Activated B cell treated with CpG ODN at 0.5 μM for 24 hours (primary cell): ENCODE measurements at regions not wholly inside any gene's neighbourhood (a gene's known extent, or its start where the extent isn't known, plus 50 kb on each side); places are given as distances from the start of the nearest gene placed in this dataset.

Source experiments
- ATAC-seq: fragments of 200-7000 bp; cut with Tn5 transposase; one replicate; pipeline ENCODE4 v1.10.0; 2021; ENCODE audit warnings: low read depth, mild to moderate bottlenecking, moderate library complexity
- CTCF ChIA-PET: fragments of 350-600 bp; sonication (Branson Sonifier 250); formaldehyde crosslinking; loops from one replicate; lab custom pipeline; 2021; ENCODE audit warnings: antibody characterized with exemption; lab: Charles Lee
- POLR2A ChIA-PET: fragments of 350-600 bp; sonication (Branson Sonifier 250); formaldehyde crosslinking; loops from one replicate; lab custom pipeline; 2021; ENCODE audit warnings: antibody characterized with exemption; lab: Charles Lee
- DNase-seq: peaks from one replicate; pipeline ENCODE4 v3.0.0; 2022
- H3K27ac Mint-ChIP-seq: one replicate; pipeline ENCODE4 v1.8.0; 2020; ENCODE audit warnings: mixed read lengths
- H3K27me3 Mint-ChIP-seq: one replicate; pipeline ENCODE4 v1.8.0; 2021; ENCODE audit warnings: mixed read lengths
- H3K36me3 Mint-ChIP-seq: one replicate; pipeline ENCODE4 v1.8.0; 2021; ENCODE audit warnings: low read depth, mixed read lengths
- H3K4me1 Mint-ChIP-seq: one replicate; pipeline ENCODE4 v1.8.0; 2021; ENCODE audit warnings: mixed read lengths
- H3K4me3 Mint-ChIP-seq: one replicate; pipeline ENCODE4 v1.8.0; 2020; ENCODE audit warnings: mild to moderate bottlenecking, mixed read lengths
- H3K9me3 Mint-ChIP-seq: one replicate; pipeline ENCODE4 v1.8.0; 2020; ENCODE audit warnings: mixed read lengths
- intact Hi-C: fragments of 100-400 bp; cut with micrococcal nuclease; formaldehyde crosslinking; loops from one replicate; pipeline ENCODE4 v1.15.1; 2024
- TF ChIP-seq, protein P1 (sequence below): fragments of 200-600 bp; IDR thresholded peaks from one replicate; pipeline ENCODE4 v1.8.0; 2022; ENCODE audit warnings: antibody characterized with exemption, mild to moderate bottlenecking

DNA sequence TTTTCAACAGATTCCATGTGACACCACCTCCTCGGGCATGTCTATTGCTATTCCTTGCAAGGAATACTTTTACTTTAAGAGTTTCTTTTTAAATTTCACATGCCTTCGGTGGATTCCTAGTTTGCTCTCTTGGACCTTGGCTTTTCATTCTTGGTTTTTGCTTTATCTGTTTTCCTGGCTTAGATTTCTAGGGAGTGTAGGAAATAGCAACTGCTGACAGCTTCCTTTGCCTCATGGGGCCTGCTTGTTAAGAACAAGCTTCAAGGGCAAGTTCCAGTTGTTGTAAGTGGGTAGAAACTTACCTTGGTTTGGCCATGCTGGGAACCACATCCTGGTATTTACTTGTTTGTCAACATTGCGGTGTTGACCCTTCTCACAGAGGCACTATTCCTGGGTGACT is 348.5 kb downstream of the DMAC1 start:
- Mint-ChIP-seq H3K4me3 (no peak overlapping the region), H3K27ac (no peak overlapping the region), H3K36me3 (no peaks in the 10 kb centered on the region), H3K27me3 (peaks cover 6% of the 10 kb centered on the region), H3K4me1 (no peaks in the 10 kb centered on the region), H3K9me3 (peaks cover 2% of the 10 kb centered on the region)
- TF ChIP-seq, protein P1, sequence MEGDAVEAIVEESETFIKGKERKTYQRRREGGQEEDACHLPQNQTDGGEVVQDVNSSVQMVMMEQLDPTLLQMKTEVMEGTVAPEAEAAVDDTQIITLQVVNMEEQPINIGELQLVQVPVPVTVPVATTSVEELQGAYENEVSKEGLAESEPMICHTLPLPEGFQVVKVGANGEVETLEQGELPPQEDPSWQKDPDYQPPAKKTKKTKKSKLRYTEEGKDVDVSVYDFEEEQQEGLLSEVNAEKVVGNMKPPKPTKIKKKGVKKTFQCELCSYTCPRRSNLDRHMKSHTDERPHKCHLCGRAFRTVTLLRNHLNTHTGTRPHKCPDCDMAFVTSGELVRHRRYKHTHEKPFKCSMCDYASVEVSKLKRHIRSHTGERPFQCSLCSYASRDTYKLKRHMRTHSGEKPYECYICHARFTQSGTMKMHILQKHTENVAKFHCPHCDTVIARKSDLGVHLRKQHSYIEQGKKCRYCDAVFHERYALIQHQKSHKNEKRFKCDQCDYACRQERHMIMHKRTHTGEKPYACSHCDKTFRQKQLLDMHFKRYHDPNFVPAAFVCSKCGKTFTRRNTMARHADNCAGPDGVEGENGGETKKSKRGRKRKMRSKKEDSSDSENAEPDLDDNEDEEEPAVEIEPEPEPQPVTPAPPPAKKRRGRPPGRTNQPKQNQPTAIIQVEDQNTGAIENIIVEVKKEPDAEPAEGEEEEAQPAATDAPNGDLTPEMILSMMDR = no peak
- no peak for DNase-seq
- no peak for ATAC-seq
- CTCF ChIA-PET = no interaction called here
- intact Hi-C loops = no loop called here
- POLR2A ChIA-PET = no interaction called here

GRCh38 chr9:7443541-7443940 is 356.0 kb downstream of the DMAC1 start:
- Mint-ChIP-seq H3K36me3 (no peaks in the 10 kb centered on the region), H3K9me3 (peaks cover 2% of the 10 kb centered on the region), H3K27ac (no peak overlapping the region), H3K4me1 (no peaks in the 10 kb centered on the region), H3K4me3 (no peak overlapping the region), H3K27me3 (no peaks in the 10 kb centered on the region)
- TF ChIP-seq, protein P1 = no peak
- ChIA-PET POLR2A (no interaction called here), CTCF (no interaction called here)
- DNase-seq (no peak), ATAC-seq (no peak)
- intact Hi-C loops = loop anchor here (10.0 kb wide), 1 partner anchor 61 kb away; no protein-coding TSS in a partner anchor

- ChIA-PET POLR2A (no interaction called here), CTCF (no interaction called here)
- intact Hi-C loops = no loop called here
- ATAC-seq (no peak), DNase-seq (no peak)
- H3K27me3 Mint-ChIP-seq = peaks cover 6% of the 10 kb centered on the region
- no peaks in the 10 kb centered on the region for H3K9me3 Mint-ChIP-seq
- no peaks in the 10 kb centered on the region for H3K4me1 Mint-ChIP-seq
- H3K4me3 Mint-ChIP-seq = no peak overlapping the region
- TF ChIP-seq, protein P1 = no peak
- no peaks in the 10 kb centered on the region for H3K36me3 Mint-ChIP-seq
- H3K27ac Mint-ChIP-seq = no peak overlapping the region
Observed at GRCh38 chr9:7439355-7439995, 360.1 kb downstream of the DMAC1 start.

DNA sequence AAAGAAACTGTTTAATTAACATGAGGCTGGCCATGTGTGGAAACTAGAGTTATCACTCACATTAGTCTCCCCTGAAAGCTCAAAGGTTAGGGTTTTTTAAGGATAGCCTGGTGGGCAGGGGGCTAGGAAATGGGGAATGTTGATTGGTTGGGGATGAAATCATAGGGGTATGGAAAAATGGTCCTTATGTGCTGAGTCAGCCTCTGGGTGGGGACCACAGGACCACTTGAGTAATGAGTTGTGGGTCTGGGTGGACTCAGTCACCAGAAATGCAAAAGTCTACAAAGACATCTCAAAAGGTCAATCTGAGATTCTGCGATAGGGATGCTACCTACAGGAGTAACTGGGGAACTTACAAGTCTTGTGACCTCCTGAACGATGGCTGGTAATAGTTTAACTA is 362.8 kb downstream of the DMAC1 start:
- ATAC-seq (no peak), DNase-seq (no peak)
- intact Hi-C loops = no loop called here
- Mint-ChIP-seq H3K27ac (no peak overlapping the region), H3K36me3 (no peaks in the 10 kb centered on the region), H3K9me3 (peaks cover 9% of the 10 kb centered on the region), H3K4me3 (no peak overlapping the region), H3K4me1 (no peaks in the 10 kb centered on the region), H3K27me3 (peaks cover 6% of the 10 kb centered on the region)
- POLR2A ChIA-PET = no interaction called here
- TF ChIP-seq, protein P1 = no peak
- CTCF ChIA-PET = no interaction called here

GRCh38 chr9:7433508-7434292 is 365.9 kb downstream of the DMAC1 start:
- ATAC-seq = no peak
- Mint-ChIP-seq H3K9me3 (peaks cover 14% of the 10 kb centered on the region), H3K27ac (no peak overlapping the region), H3K4me1 (no peaks in the 10 kb centered on the region), H3K36me3 (no peaks in the 10 kb centered on the region), H3K27me3 (peaks cover 6% of the 10 kb centered on the region), H3K4me3 (no peak overlapping the region)
- ChIA-PET POLR2A (no interaction called here), CTCF (no interaction called here)
- intact Hi-C loops = no loop called here
- TF ChIP-seq, protein P1 = no peak
- DNase-seq = no peak
